ENCODE measurements at regions not wholly inside any gene's neighbourhood (a gene's known extent, or its start where the extent isn't known, plus 50 kb on each side); places are given as distances from the start of the nearest gene placed in this dataset.

DNA sequence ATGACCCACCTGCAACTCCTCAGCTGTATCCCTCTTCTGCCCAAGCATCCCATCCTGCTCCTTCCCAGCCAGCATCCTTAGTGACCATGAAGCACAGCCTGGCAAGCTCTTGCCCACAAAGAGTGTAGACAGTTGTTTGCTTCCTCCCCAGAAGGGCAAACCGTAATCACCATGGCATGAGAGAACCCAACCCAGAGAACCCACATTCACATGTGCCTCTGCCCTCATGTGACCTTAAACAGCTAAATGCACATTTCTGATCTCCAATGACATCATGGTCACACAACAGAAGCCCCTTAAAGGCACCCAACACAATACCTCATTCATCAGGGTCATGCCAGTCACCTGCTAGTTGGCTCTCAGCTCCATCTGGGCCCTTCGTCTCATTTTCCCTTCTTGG lies 162.8 kb upstream of the CDYL start (continued):
- no peak for TF ChIP-seq ZNF740 (CRISPR knock-in tag; IDR thresholded peaks at IDR 0.05)
- TF ChIP-seq ZNF740 (tag; IDR thresholded peaks at IDR 0.05), result no peak
- TF ChIP-seq, protein P1, sequence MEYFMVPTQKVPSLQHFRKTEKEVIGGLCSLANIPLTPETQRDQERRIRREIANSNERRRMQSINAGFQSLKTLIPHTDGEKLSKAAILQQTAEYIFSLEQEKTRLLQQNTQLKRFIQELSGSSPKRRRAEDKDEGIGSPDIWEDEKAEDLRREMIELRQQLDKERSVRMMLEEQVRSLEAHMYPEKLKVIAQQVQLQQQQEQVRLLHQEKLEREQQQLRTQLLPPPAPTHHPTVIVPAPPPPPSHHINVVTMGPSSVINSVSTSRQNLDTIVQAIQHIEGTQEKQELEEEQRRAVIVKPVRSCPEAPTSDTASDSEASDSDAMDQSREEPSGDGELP (CRISPR knock-in tag; IDR thresholded peaks at IDR 0.05; ENCODE audit: borderline replicate concordance), result no peak
- no peak for TF ChIP-seq SMAD1 (IDR thresholded peaks at IDR 0.05; ENCODE audit: low read depth, low read length, partially characterized antibody)
- no peak for TF ChIP-seq ZC3H11A (IDR thresholded peaks at IDR 0.05; ENCODE audit: low read depth, low read length)
- TF ChIP-seq ARID4B (CRISPR knock-in tag; IDR thresholded peaks at IDR 0.05), result no peak

Data from K562 (cell line).